Lower leg skin (tissue), 4 donors: ENCODE measurements at regions not wholly inside any gene's neighbourhood (a gene's known extent, or its start where the extent isn't known, plus 50 kb on each side); places are given as distances from the start of the nearest gene placed in this dataset.

ENCODE experiments used
- DNase-seq, 2 donors: peaks; one replicate each; pipeline ENCODE4 v3.0.0-alpha.2; 2019; ENCODE audit warnings: low spot score in 2 of 2
- H3K4me3 ChIP-seq: fragments of 200-600 bp; sonication (generic); 2 replicates; pipeline ENCODE4 v1.5.1; 2017; ENCODE audit warnings: mild to moderate bottlenecking, low read depth; ENCODE audit not compliant: poor library complexity, severe bottlenecking
- POLR2A ChIP-seq, 2 donors: fragments of 450-650 bp; IDR thresholded peaks; one replicate each; pipeline ENCODE4 v1.6.1; 2016 to 2017; ENCODE audit warnings: antibody characterized with exemption in 2 of 2, mild to moderate bottlenecking in 1 of 2, moderate library complexity in 1 of 2
- WGBS, 2 donors: methylation state at CpG; one replicate each; pipeline ENCODE4 v1.1.5; 2018; 5-methylcytosine and 5-hydroxymethylcytosine counted together
- intact Hi-C: fragments of 100-400 bp; cut with DNase I; formaldehyde crosslinking; loops from one replicate; pipeline ENCODE4 v1.15.0; 2023; ENCODE audit warnings: low total_unique reads
- TF ChIP-seq, protein P1 (sequence below), 3 donors: fragments of 450-650 bp; IDR thresholded peaks; one replicate each; pipeline ENCODE4 v1.5.1; 2016; ENCODE audit warnings: antibody characterized with exemption in 3 of 3, mild to moderate bottlenecking in 3 of 3, moderate library complexity in 2 of 3

DNA sequence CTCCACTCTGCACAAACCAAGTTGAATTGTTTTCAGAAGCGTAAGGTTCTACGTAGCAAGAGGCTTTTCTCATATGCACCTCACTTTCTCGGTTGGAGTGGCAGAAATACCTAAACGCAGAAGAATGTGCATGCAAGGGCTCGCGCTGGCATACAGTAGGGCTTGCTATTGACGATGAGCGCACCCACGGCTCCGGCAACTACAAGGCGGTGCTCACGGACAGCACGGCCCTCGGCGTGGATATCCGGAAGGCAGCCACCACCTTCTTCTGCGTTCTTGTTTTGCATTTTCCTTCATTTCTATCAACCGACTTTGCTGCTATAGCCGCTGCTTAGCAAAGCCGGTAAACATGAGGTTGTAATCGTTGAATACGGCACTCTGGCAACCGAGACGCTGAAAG is 51.1 kb upstream of the UBE3C start:
- H3K4me3 ChIP-seq: no peak overlapping the region
- no peak for TF ChIP-seq POLR2A (IDR thresholded peaks at IDR 0.05)
- TF ChIP-seq, protein P1, sequence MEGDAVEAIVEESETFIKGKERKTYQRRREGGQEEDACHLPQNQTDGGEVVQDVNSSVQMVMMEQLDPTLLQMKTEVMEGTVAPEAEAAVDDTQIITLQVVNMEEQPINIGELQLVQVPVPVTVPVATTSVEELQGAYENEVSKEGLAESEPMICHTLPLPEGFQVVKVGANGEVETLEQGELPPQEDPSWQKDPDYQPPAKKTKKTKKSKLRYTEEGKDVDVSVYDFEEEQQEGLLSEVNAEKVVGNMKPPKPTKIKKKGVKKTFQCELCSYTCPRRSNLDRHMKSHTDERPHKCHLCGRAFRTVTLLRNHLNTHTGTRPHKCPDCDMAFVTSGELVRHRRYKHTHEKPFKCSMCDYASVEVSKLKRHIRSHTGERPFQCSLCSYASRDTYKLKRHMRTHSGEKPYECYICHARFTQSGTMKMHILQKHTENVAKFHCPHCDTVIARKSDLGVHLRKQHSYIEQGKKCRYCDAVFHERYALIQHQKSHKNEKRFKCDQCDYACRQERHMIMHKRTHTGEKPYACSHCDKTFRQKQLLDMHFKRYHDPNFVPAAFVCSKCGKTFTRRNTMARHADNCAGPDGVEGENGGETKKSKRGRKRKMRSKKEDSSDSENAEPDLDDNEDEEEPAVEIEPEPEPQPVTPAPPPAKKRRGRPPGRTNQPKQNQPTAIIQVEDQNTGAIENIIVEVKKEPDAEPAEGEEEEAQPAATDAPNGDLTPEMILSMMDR (IDR thresholded peaks at IDR 0.05): no peak
- 86 to 91% methylated on average over 24 of the region's 24 CpGs for WGBS, 2 donors
- DNase-seq: peak in 1 of 2 donors; percentile 45
- intact Hi-C loops: no loop called here

DNA sequence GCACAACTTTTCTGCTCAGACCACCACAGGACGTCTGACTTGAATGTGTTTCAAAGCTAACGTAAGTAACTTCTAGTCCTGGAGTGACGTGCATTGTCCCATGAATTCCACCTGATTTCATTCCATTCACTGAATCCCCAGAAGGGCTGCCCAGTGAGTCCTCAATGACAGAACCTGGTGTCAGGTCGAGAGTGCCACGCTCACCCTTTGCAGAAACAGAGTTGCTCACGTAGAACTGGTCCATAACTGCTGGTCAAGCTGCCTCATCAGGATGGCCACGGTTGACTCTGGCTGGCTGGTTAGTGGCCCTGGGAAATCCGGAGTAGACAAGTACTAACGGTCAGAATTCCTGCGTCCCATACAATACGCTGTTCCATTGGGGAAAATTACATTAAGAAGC is 50.6 kb upstream of the UBE3C start:
- intact Hi-C loops: no loop called here
- TF ChIP-seq, protein P1 (IDR thresholded peaks at IDR 0.05): no peak
- no peak for TF ChIP-seq POLR2A (IDR thresholded peaks at IDR 0.05)
- 84 to 88% methylated on average over 11 of the region's 11 CpGs for WGBS, 2 donors
- H3K4me3 ChIP-seq: no peak overlapping the region
- peak in 1 of 2 donors; percentile 62 for DNase-seq
